ENCODE measurements at regions not wholly inside any gene's neighbourhood (a gene's known extent, or its start where the extent isn't known, plus 50 kb on each side); places are given as distances from the start of the nearest gene placed in this dataset.

DNA sequence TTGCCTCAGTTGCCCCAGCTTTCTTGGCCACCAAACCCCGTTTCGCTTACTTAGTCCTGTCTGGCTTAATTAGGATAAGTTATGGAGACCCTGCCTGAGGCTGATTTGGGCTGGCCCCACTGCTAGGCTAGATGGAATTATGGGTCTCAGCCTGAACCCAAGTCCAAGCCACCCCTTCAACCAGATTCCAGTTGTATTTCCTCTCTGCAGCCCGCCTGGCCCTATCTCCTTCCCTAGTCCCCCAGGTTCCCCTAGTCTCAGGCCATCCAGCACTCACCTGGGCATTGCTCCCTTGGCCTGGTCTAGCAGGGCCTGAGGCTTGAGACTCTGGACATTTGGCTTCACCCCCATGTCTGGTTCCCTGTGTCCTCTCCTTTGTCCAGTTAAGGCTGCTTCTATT, 111.7 kb upstream of the IPO9 start:
- TF ChIP-seq, protein P1, sequence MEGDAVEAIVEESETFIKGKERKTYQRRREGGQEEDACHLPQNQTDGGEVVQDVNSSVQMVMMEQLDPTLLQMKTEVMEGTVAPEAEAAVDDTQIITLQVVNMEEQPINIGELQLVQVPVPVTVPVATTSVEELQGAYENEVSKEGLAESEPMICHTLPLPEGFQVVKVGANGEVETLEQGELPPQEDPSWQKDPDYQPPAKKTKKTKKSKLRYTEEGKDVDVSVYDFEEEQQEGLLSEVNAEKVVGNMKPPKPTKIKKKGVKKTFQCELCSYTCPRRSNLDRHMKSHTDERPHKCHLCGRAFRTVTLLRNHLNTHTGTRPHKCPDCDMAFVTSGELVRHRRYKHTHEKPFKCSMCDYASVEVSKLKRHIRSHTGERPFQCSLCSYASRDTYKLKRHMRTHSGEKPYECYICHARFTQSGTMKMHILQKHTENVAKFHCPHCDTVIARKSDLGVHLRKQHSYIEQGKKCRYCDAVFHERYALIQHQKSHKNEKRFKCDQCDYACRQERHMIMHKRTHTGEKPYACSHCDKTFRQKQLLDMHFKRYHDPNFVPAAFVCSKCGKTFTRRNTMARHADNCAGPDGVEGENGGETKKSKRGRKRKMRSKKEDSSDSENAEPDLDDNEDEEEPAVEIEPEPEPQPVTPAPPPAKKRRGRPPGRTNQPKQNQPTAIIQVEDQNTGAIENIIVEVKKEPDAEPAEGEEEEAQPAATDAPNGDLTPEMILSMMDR (IDR thresholded peaks at IDR 0.05; ENCODE audit: extremely low read depth, missing control alignments), result no peak
- no peak for DNase-seq (ENCODE audit: low spot score)

- DNase-seq (ENCODE audit: low spot score), result no peak
- TF ChIP-seq, protein P1 (IDR thresholded peaks at IDR 0.05; ENCODE audit: extremely low read depth, missing control alignments), result no peak
Measured at GRCh38 chr1:201718346-201719202, 110.4 kb upstream of the IPO9 start.

DNA sequence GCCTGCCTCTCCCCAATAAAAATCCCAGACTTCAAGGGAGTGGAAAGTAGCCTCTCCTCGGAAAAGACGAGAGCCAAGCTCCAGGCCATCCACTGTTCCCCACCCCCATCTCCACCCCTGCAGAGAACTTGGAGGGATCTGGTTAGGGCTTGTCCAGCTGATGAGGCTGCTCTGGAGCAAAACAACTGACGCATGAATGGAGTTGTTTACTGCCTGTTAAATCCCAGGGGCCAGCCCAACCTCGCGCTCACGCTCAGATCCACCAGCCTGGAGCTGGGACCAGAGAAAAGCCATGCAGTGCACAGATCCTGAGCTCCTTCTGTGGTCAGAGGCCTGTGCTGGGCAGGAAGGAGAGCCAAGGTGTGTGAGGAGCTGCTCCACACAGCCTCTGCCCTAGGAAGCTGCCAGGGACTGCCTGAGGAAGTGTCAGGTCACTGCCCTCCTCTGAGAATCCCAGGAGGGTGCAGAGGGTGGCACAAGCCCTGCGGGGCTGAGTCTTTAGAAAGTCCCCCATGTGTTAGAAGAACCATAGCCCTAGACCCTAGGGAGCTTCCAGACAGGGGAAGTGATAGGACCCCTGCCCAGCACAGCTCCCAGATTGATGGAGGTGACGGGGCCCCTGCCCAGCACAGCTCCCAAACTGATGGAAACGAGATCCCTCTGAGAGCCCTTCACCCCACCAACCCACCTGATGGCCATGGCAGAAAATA, 109.0 kb upstream of the IPO9 start:
- no peak for DNase-seq (ENCODE audit: low spot score)
- TF ChIP-seq, protein P1 (IDR thresholded peaks at IDR 0.05; ENCODE audit: extremely low read depth, missing control alignments), result no peak

GRCh38 chr1:201720522-201720844, 108.5 kb upstream of the IPO9 start:
- TF ChIP-seq, protein P1 (IDR thresholded peaks at IDR 0.05; ENCODE audit: extremely low read depth, missing control alignments), result no peak
- no peak for DNase-seq (ENCODE audit: low spot score)

DNA sequence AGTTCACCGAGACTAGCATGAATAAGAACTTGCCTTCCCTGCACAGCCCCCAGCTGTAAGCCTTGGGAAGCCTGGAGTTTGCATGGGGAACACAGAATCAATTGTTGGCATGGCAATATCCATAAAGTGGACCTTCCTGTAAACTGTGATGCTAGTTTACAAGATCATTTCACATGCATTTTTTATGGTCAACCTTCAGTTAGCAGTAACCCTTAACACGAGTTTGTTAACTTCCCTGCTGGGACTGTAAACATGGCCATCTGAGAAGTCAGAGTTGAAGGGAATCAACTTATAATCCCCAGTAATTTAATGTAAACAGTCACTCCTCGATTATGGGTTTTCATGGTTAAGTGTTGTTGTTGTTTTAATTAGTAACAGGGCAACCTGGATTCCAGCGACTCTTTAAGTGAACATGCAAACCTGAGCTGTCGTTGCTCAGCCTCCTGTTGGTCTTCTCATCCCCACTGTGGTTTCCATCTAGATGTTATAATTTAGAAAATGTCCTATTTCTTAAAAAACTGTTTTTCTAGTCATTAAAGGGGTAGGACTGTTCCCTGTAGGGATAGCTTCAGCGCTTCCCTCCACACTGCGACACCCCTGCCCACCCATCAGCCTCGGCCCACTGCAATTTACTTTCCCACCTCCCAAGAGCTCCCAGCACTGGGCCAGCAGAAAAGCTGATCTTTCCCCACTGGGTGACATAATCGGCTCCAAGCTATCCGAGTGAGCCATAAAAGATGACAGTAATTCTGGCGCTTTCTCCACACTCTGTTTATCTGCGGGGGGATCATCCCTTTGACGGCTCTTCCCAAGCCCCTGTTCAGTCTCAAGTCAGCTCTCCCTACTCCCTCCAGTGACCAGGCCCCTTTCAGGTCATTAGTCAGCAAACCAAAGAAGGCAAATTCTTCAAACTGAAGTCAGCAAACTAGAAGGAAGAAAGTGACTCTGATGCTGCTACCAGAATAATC, 107.6 kb upstream of the IPO9 start:
- DNase-seq (ENCODE audit: low spot score), result no peak
- TF ChIP-seq, protein P1 (IDR thresholded peaks at IDR 0.05; ENCODE audit: extremely low read depth, missing control alignments), result no peak

DNA sequence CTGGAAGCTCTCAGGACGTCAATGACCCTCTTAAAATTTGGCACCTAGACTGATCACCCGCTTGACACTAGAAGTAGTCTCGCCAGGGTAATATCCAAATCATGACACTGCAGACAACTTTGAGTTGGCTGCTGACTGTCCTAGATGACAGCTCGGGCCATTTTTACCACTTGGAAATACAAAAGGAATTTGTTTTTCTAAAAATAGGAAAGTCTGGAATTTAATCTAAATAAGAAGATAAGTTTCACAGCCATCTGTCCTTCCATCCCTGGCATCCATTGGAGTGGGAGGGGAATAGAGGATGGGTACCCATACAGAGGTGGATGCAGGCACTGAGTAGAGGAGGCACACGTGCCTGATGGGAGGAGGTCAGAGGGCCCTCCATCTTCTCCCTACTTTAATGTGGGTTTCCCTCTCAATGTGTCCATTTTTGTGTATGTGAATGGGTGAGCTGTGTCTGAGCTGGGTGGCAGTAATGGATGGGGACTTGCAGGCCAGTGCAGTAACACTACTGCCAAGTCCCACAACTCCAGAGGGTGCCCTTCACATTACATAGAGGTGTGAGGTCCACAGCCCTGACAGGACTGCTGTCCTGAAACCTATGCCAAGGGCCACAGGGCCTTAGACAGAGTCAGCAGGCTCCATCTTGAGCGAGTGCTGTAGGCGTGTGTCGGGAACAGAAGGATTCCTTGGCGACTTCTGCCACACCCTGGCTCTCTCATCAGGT, 104.8 kb upstream of the IPO9 start:
- TF ChIP-seq, protein P1 (IDR thresholded peaks at IDR 0.05; ENCODE audit: extremely low read depth, missing control alignments), result no peak
- DNase-seq (ENCODE audit: low spot score), result no peak

Data from GM20000 (cell line).